WTC11 (cell line): ENCODE measurements at regions not wholly inside any gene's neighbourhood (a gene's known extent, or its start where the extent isn't known, plus 50 kb on each side); places are given as distances from the start of the nearest gene placed in this dataset.

Experiments used
- GABPB1 ChIP-seq: sonication (generic); formaldehyde crosslinking; IDR thresholded peaks from 2 replicates; pipeline ENCODE4 v1.8.1; 2023; ENCODE audit warnings: mild to moderate bottlenecking, missing genetic modification reagents
- SMAD3 ChIP-seq: sonication (generic); formaldehyde crosslinking; IDR thresholded peaks from 2 replicates; pipeline ENCODE4 v1.8.0; 2022; ENCODE audit warnings: missing genetic modification reagents, mild to moderate bottlenecking, borderline replicate concordance
- SOX15 ChIP-seq: fragments of 250-450 bp; sonication (Bioruptor Pico); IDR thresholded peaks from 2 replicates; pipeline ENCODE4 v1.9.0; 2021; ENCODE audit warnings: mild to moderate bottlenecking
- TF ChIP-seq, protein P1 (sequence below): fragments of 200-600 bp; IDR thresholded peaks from 2 replicates; pipeline ENCODE4 v1.8.0; 2022; ENCODE audit warnings: antibody characterized with exemption
- TF ChIP-seq, protein P2 (sequence below): sonication (generic); formaldehyde crosslinking; IDR thresholded peaks from 2 replicates; pipeline ENCODE4 v1.8.1; 2022; ENCODE audit warnings: low read depth, missing genetic modification reagents, borderline replicate concordance

DNA sequence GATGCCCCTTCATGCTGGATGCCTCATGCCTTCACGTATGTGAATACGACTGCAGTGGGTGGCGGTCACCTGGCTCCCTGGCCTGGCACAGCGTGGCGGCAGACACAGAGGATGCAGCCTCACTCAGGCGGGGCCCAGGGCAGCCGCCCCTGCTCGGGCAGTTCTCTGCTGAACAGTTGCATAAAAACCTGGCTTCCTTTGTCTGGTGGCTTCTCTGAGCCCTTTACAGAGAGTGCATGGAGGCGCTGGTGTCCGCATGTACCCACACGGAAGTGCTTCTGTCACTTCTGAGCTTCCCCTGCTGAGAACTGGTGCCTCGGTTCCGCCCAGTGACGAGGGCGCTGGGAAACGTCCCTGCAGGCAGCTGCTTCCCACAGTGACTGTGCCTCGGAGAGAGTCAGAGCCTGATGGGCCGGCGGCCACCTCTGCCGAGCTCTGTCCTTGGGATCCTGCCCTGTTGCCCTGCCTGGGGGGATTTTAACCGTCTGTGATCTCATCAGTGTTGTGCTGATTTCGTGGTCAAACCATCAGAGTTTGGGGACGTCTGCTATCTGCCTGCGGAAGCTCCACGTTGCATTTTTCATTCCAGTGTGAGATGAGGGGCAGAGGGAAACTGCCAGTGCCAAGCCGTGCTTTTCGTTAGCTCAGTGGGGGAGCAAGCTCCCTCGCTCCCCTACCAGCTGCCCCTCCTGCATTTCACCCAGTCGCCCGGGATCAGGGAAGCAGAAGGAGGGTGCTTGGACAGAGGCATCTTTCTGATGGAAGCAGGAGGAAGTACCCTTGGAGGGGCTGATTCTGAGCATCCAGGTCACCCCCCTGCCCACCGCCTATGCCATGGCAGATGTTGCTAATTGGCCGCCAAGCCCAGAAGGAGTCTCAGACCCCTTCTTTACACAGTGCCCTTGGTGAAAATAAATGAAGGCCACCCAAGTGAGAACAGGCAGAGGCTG is 153.0 kb upstream of the COL5A1 start:
- TF ChIP-seq GABPB1 (CRISPR knock-in tag) (no peak), SMAD3 (CRISPR knock-in tag) (no peak), SOX15 (CRISPR knock-in tag) (no peak)
- TF ChIP-seq, protein P1, sequence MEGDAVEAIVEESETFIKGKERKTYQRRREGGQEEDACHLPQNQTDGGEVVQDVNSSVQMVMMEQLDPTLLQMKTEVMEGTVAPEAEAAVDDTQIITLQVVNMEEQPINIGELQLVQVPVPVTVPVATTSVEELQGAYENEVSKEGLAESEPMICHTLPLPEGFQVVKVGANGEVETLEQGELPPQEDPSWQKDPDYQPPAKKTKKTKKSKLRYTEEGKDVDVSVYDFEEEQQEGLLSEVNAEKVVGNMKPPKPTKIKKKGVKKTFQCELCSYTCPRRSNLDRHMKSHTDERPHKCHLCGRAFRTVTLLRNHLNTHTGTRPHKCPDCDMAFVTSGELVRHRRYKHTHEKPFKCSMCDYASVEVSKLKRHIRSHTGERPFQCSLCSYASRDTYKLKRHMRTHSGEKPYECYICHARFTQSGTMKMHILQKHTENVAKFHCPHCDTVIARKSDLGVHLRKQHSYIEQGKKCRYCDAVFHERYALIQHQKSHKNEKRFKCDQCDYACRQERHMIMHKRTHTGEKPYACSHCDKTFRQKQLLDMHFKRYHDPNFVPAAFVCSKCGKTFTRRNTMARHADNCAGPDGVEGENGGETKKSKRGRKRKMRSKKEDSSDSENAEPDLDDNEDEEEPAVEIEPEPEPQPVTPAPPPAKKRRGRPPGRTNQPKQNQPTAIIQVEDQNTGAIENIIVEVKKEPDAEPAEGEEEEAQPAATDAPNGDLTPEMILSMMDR = no peak
- TF ChIP-seq, protein P2, sequence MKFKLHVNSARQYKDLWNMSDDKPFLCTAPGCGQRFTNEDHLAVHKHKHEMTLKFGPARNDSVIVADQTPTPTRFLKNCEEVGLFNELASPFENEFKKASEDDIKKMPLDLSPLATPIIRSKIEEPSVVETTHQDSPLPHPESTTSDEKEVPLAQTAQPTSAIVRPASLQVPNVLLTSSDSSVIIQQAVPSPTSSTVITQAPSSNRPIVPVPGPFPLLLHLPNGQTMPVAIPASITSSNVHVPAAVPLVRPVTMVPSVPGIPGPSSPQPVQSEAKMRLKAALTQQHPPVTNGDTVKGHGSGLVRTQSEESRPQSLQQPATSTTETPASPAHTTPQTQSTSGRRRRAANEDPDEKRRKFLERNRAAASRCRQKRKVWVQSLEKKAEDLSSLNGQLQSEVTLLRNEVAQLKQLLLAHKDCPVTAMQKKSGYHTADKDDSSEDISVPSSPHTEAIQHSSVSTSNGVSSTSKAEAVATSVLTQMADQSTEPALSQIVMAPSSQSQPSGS (CRISPR knock-in tag) = no peak
